Mesothelial cell of epicardium (in vitro differentiated cells): ENCODE measurements at regions not wholly inside any gene's neighbourhood (a gene's known extent, or its start where the extent isn't known, plus 50 kb on each side); places are given as distances from the start of the nearest gene placed in this dataset.
A peak's percentile ranks its signal among the peaks of the same experiment; 100 is the strongest.

Experiments used
- DNase-seq, 2 experiments: peaks; one replicate each; pipeline ENCODE4 v3.0.0; 2021; ENCODE audit warnings: low spot score in 2 of 2; ENCODE audit not compliant: unreplicated experiment in 2 of 2
- H3K27ac Mint-ChIP-seq: 2 replicates; pipeline ENCODE4 v1.8.0; 2021; ENCODE audit warnings: mixed read lengths
- H3K27me3 Mint-ChIP-seq: 2 replicates; pipeline ENCODE4 v1.8.0; 2021; ENCODE audit warnings: low read depth, mixed read lengths
- H3K36me3 Mint-ChIP-seq: 2 replicates; pipeline ENCODE4 v1.8.0; 2021; ENCODE audit warnings: mixed read lengths
- H3K4me1 Mint-ChIP-seq: 2 replicates; pipeline ENCODE4 v1.8.0; 2021; ENCODE audit warnings: mixed read lengths
- H3K4me3 Mint-ChIP-seq: 2 replicates; pipeline ENCODE4 v1.8.0; 2021; ENCODE audit warnings: mild to moderate bottlenecking, moderate library complexity, mixed read lengths
- H3K9me3 Mint-ChIP-seq: 2 replicates; pipeline ENCODE4 v1.8.0; 2021; ENCODE audit warnings: mixed read lengths
- CTCF ChIP-seq: fragments of 200-600 bp; sonication (generic); IDR thresholded peaks from one replicate; pipeline ENCODE4 v1.5.0; 2021; ENCODE audit warnings: antibody characterized with exemption; ENCODE audit not compliant: unreplicated experiment

GRCh38 chr13:112179421-112179820 is 112.5 kb downstream of the SOX1 start:
- H3K27me3 Mint-ChIP-seq, result peaks cover 43% of the 10 kb centered on the region
- peak in 1 of 2 experiments; percentile 21 for DNase-seq
- H3K4me1 Mint-ChIP-seq, result peaks cover 5% of the 10 kb centered on the region
- TF ChIP-seq CTCF, result no peak
- no peaks in the 10 kb centered on the region for H3K36me3 Mint-ChIP-seq
- H3K4me3 Mint-ChIP-seq, result no peak overlapping the region
- H3K9me3 Mint-ChIP-seq, result peaks cover 4% of the 10 kb centered on the region
- H3K27ac Mint-ChIP-seq, result no peak overlapping the region

DNA sequence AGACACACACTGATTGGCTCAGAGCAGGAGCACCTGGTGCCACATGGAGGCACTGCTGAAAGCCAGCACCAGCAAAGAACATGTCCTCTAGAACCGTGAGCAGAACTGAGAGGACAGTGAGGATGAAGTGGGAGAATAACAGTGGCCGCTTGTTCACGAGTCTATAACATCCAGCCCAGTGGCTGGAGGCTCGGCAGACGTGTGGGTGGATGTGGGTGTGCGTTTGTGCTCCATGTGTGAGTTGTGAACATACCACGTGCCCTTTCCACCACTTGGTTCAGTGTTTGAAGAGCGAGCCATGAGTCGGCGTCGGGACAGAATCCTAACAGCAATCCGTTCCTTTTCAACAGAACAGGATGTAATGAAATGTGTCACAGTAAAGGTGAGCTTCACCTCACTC is 113.0 kb downstream of the SOX1 start:
- H3K4me3 Mint-ChIP-seq, result no peak overlapping the region
- H3K27ac Mint-ChIP-seq, result no peak overlapping the region
- no peaks in the 10 kb centered on the region for H3K36me3 Mint-ChIP-seq
- no peak for TF ChIP-seq CTCF
- peak in 1 of 2 experiments; percentile 33 for DNase-seq
- H3K27me3 Mint-ChIP-seq, result peaks cover 41% of the 10 kb centered on the region
- H3K4me1 Mint-ChIP-seq, result peaks cover 5% of the 10 kb centered on the region
- H3K9me3 Mint-ChIP-seq, result peaks cover 2% of the 10 kb centered on the region

- Mint-ChIP-seq H3K27me3 (peaks cover 44% of the 10 kb centered on the region), H3K4me3 (no peak overlapping the region), H3K27ac (no peak overlapping the region), H3K36me3 (no peaks in the 10 kb centered on the region), H3K4me1 (peaks cover 5% of the 10 kb centered on the region), H3K9me3 (no peaks in the 10 kb centered on the region)
- DNase-seq, result peak in 1 of 2 experiments; percentile 28
- no peak for TF ChIP-seq CTCF
These were observed 114.6 kb downstream of the SOX1 start for GRCh38 chr13:112181336-112182067.

DNA sequence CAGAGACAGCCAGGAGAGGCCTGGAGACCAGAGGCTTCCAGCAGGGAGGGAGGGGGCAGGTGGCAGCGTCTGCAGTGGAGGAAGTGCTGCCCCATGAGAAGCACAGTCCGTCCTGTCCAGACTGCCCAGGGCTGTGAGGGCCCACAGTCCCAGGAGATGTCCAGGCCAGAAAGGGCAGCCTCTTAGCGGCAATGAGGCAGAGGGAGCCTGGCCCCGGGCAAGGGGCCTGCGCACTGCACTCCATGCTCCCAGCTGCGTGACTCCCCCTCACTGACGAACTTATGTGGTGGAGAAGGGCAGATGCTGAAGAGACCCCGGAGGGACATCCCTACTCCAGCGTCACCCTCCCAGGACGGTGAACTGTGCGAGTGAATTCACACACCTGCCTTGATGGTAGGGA is 115.3 kb downstream of the SOX1 start:
- Mint-ChIP-seq H3K27me3 (peaks cover 44% of the 10 kb centered on the region), H3K36me3 (no peaks in the 10 kb centered on the region), H3K9me3 (no peaks in the 10 kb centered on the region), H3K27ac (no peak overlapping the region), H3K4me1 (peaks cover 5% of the 10 kb centered on the region), H3K4me3 (no peak overlapping the region)
- no peak for TF ChIP-seq CTCF
- peak in 1 of 2 experiments; percentile 34 for DNase-seq

GRCh38 chr13:112182846-112183531 is 116.0 kb downstream of the SOX1 start:
- Mint-ChIP-seq H3K9me3 (no peaks in the 10 kb centered on the region), H3K27me3 (peaks cover 40% of the 10 kb centered on the region), H3K4me1 (no peaks in the 10 kb centered on the region), H3K36me3 (no peaks in the 10 kb centered on the region), H3K27ac (no peak overlapping the region), H3K4me3 (no peak overlapping the region)
- no peak for TF ChIP-seq CTCF
- DNase-seq, result peak in 1 of 2 experiments; percentile 19
